ENCODE measurements at regions not wholly inside any gene's neighbourhood (a gene's known extent, or its start where the extent isn't known, plus 50 kb on each side); places are given as distances from the start of the nearest gene placed in this dataset.

DNA sequence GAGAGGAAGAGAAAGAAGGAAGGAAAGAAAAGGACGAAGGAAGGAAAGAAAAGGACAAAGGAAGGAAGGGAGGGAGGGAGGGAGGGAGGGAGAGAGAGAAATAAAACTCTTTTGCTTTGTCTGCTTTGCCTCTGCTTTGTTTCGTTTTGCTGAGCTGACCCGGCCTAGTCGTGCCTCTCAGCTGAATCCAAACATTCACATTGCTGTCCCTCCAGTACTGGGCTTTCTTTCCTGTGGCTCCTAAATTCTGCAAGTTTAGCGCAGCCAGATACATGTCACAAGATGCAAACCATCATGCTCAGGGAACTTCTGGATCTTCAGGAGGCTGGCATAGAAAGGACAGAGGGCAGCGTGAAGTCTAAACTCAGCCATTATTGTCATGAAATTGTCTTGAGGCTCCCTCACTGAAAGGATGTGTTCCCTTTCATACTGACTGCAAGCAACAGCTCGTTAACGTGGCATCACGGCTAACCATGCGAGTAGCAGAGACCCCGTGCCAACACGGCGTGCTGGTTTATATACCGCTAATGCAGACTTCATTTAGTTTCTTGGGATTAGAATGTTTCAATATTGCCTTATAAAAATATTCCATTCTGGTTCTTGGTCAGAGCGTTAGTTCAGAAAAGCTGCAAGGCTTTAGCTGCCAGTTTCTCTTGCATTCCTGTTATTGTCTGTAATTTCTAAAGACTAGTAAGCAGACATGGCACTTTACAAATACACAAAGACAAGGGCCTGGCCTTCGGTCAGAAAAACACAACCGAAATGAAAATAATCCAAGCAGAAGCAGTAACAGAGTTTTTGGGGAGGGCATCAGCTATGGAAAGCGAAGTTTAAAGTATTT lies 94.2 kb downstream of the TMEM174 start:
- intact Hi-C loops (cut with DNase I; ENCODE audit: low total_unique reads): no loop called here
- no peak for TF ChIP-seq POLR2AphosphoS5 (IDR thresholded peaks at IDR 0.05)
- no peak for TF ChIP-seq POLR2A (IDR thresholded peaks at IDR 0.05)
- TF ChIP-seq EP300 (IDR thresholded peaks at IDR 0.05): no peak
- TF ChIP-seq CTCF (IDR thresholded peaks at IDR 0.05): no peak
- Histone ChIP-seq H3K4me1 (no peaks in the 10 kb centered on the region), H3K4me3 (no peak overlapping the region), H3K27me3 (peaks cover 0 to 39% (median 0%) of the 10 kb centered on the region in 3 donors), H3K36me3 (no peaks in the 10 kb centered on the region), H3K27ac (no peak overlapping the region), H3K9me3 (no peaks in the 10 kb centered on the region)
- no peak for DNase-seq
- 59 to 75% (median 62%) methylated on average over 18 of the region's 18 CpGs for WGBS, 5 donors

DNA sequence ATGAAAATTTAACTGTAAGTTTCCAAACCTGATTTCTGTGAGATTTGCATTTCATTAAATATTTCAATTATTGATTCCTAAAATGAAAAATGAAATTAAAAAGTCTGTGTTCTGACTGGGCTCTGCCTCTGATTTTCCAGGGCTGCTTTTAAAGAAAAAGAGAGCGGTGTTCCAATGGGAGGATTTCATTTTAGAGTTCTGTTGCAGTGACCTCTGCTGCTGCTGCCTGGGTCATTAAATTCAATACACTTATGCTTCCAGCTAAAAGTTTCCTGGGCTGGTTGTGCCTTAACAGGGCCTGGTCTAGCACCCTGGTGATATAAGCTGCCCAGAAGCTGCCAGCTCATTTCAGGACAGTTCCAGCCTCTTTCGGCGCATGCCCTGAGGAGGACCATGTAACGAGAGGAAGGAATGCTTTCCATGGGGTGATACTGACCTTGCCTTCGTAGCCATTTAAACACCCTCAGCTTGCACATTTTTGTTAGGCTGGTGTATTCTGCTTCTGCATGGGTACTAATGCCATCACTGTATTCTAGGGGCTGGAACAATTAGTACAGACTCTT lies 93.3 kb downstream of the TMEM174 start:
- H3K4me1 ChIP-seq: no peaks in the 10 kb centered on the region
- H3K27me3 ChIP-seq: peaks cover 0 to 32% (median 0%) of the 10 kb centered on the region in 3 donors
- WGBS, 5 donors: 87 to 96% (median 91%) methylated on average over 5 of the region's 5 CpGs
- intact Hi-C loops (cut with DNase I; ENCODE audit: low total_unique reads): no loop called here
- H3K4me3 ChIP-seq: no peak overlapping the region
- H3K27ac ChIP-seq: no peak overlapping the region
- no peak for TF ChIP-seq POLR2A (IDR thresholded peaks at IDR 0.05)
- no peak for TF ChIP-seq EP300 (IDR thresholded peaks at IDR 0.05)
- TF ChIP-seq CTCF (IDR thresholded peaks at IDR 0.05): no peak
- no peak for TF ChIP-seq POLR2AphosphoS5 (IDR thresholded peaks at IDR 0.05)
- H3K9me3 ChIP-seq: no peaks in the 10 kb centered on the region
- no peaks in the 10 kb centered on the region for H3K36me3 ChIP-seq
- no peak for DNase-seq

GRCh38 chr5:73265641-73266040 lies 92.6 kb downstream of the TMEM174 start:
- H3K36me3 ChIP-seq: no peaks in the 10 kb centered on the region
- no peak for DNase-seq
- WGBS, 5 donors: 59 to 86% (median 75%) methylated on average over 3 of the region's 3 CpGs
- no peaks in the 10 kb centered on the region for H3K4me1 ChIP-seq
- peaks cover 0 to 32% (median 0%) of the 10 kb centered on the region in 3 donors for H3K27me3 ChIP-seq
- H3K9me3 ChIP-seq: no peaks in the 10 kb centered on the region
- H3K27ac ChIP-seq: no peak overlapping the region
- intact Hi-C loops (cut with DNase I; ENCODE audit: low total_unique reads): no loop called here
- no peak for TF ChIP-seq POLR2AphosphoS5 (IDR thresholded peaks at IDR 0.05)
- TF ChIP-seq CTCF (IDR thresholded peaks at IDR 0.05): no peak
- no peak for TF ChIP-seq EP300 (IDR thresholded peaks at IDR 0.05)
- no peak for TF ChIP-seq POLR2A (IDR thresholded peaks at IDR 0.05)
- H3K4me3 ChIP-seq: no peak overlapping the region

- H3K9me3 ChIP-seq: no peaks in the 10 kb centered on the region
- no peak for DNase-seq
- intact Hi-C loops (cut with DNase I; ENCODE audit: low total_unique reads): no loop called here
- H3K27ac ChIP-seq: no peak overlapping the region
- no peak overlapping the region for H3K4me3 ChIP-seq
- H3K4me1 ChIP-seq: no peaks in the 10 kb centered on the region
- WGBS, 5 donors: 80 to 87% (median 86%) methylated on average over 5 of the region's 5 CpGs
- no peaks in the 10 kb centered on the region for H3K36me3 ChIP-seq
- peaks cover 0 to 26% (median 0%) of the 10 kb centered on the region in 3 donors for H3K27me3 ChIP-seq
- no peak for TF ChIP-seq POLR2AphosphoS5 (IDR thresholded peaks at IDR 0.05)
- TF ChIP-seq EP300 (IDR thresholded peaks at IDR 0.05): no peak
These were observed 91.6 kb downstream of the TMEM174 start for GRCh38 chr5:73264631-73265030.

Data from stomach (tissue), 8 donors.